ENCODE measurements at regions not wholly inside any gene's neighbourhood (a gene's known extent, or its start where the extent isn't known, plus 50 kb on each side); places are given as distances from the start of the nearest gene placed in this dataset.

- H3K9ac ChIP-seq (ENCODE audit: low read depth, low read length, poor library complexity) = no peak overlapping the region
- H4K8ac ChIP-seq (ENCODE audit: low read depth, low read length) = no peak overlapping the region
- no peaks in the 10 kb centered on the region for H3K27me3 ChIP-seq (ENCODE audit: control insufficient read depth in 3 of 3, insufficient read depth in 3 of 3, low read depth in 1 of 3, low read length in 3 of 3)
- H3K23ac ChIP-seq (ENCODE audit: low read depth, low read length, poor library complexity) = no peak overlapping the region
- no peaks in the 10 kb centered on the region for H3K4me1 ChIP-seq (ENCODE audit: control insufficient read depth in 2 of 2, insufficient read depth in 1 of 2, low read depth in 1 of 2, low read length in 2 of 2)
- no peak overlapping the region for H4K91ac ChIP-seq (ENCODE audit: low read depth, low read length, poor library complexity)
- H3K27ac ChIP-seq (replicated peaks; ENCODE audit: low read length) = no peak overlapping the region
- no peak overlapping the region for H3K4ac ChIP-seq (ENCODE audit: low read length)
- no peak overlapping the region for H2AFZ ChIP-seq (ENCODE audit: low read length)
- no peak overlapping the region for H3K18ac ChIP-seq (ENCODE audit: low read length)
- H2BK5ac ChIP-seq (ENCODE audit: low read length) = no peak overlapping the region
- no peak overlapping the region for H2BK15ac ChIP-seq (ENCODE audit: low read length)
- no peak overlapping the region for H3K14ac ChIP-seq (ENCODE audit: low read length)
- no peaks in the 10 kb centered on the region for H3K36me3 ChIP-seq (replicated peaks in 1 of 2; ENCODE audit: control insufficient read depth in 2 of 2, insufficient read depth in 2 of 2, low read length in 2 of 2)
- WGBS, 2 donors (ENCODE audit: extremely low coverage in 2 of 2, insufficient read length in 2 of 2, insufficient replicate concordance in 1 of 2) = no CpG with 5 or more reads among the region's 4 CpGs
- H3K9me3 ChIP-seq (replicated peaks in 1 of 2; ENCODE audit: control insufficient read depth in 2 of 2, insufficient read depth in 1 of 2, low read depth in 1 of 2, low read length in 2 of 2) = peaks cover 2 to 8% of the 10 kb centered on the region in 2 donors
- H2BK120ac ChIP-seq (ENCODE audit: low read depth, low read length) = no peak overlapping the region
- H3K4me3 ChIP-seq (ENCODE audit: low read length in 2 of 2) = no peak overlapping the region
- DNase-seq (ENCODE audit: low spot score) = no peak
- no peak overlapping the region for H2AK5ac ChIP-seq (ENCODE audit: low read depth, low read length)
- H2BK12ac ChIP-seq (ENCODE audit: low read length) = no peak overlapping the region
- H3K4me2 ChIP-seq (ENCODE audit: insufficient read depth, low read length, poor library complexity, severe bottlenecking) = no peak overlapping the region
- no peaks in the 10 kb centered on the region for H3K79me1 ChIP-seq (ENCODE audit: low read depth, low read length)
Observed at GRCh38 chr16:51507286-51507685, 356.2 kb upstream of the SALL1 start.

DNA sequence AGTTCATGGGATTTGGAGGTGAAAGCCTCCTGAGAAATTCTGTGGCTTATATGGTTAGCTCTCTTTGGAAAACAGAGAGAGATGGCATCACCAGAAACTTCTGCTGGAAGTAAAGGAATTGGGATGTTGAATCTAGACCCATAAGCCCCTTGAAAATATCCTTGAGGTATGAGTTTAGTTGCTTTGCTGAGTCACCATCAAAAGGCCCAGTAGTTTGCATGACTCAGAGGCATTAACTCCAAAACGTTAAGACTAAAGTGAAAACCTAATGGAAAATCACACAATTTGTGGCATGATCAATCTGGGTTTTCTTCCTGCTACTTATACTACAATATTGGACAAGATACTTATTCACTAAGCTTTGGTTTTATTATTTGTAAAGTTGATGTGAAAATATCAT, 349.2 kb upstream of the SALL1 start:
- Histone ChIP-seq H4K8ac (ENCODE audit: low read depth, low read length) (no peak overlapping the region), H3K27me3 (ENCODE audit: control insufficient read depth in 3 of 3, insufficient read depth in 3 of 3, low read depth in 1 of 3, low read length in 3 of 3) (no peaks in the 10 kb centered on the region), H3K9ac (ENCODE audit: low read depth, low read length, poor library complexity) (no peak overlapping the region), H3K14ac (ENCODE audit: low read length) (no peak overlapping the region), H2BK120ac (ENCODE audit: low read depth, low read length) (no peak overlapping the region), H3K36me3 (replicated peaks in 1 of 2; ENCODE audit: control insufficient read depth in 2 of 2, insufficient read depth in 2 of 2, low read length in 2 of 2) (no peaks in the 10 kb centered on the region), H2AK5ac (ENCODE audit: low read depth, low read length) (no peak overlapping the region), H2BK15ac (ENCODE audit: low read length) (no peak overlapping the region), H2BK5ac (ENCODE audit: low read length) (no peak overlapping the region), H3K27ac (replicated peaks; ENCODE audit: low read length) (no peak overlapping the region), H3K4me3 (ENCODE audit: low read length in 2 of 2) (no peak overlapping the region), H3K4me2 (ENCODE audit: insufficient read depth, low read length, poor library complexity, severe bottlenecking) (no peak overlapping the region), H2BK12ac (ENCODE audit: low read length) (no peak overlapping the region), H3K79me1 (ENCODE audit: low read depth, low read length) (no peaks in the 10 kb centered on the region), H3K23ac (ENCODE audit: low read depth, low read length, poor library complexity) (no peak overlapping the region), H3K9me3 (replicated peaks in 1 of 2; ENCODE audit: control insufficient read depth in 2 of 2, insufficient read depth in 1 of 2, low read depth in 1 of 2, low read length in 2 of 2) (peaks cover 0 to 4% of the 10 kb centered on the region in 2 donors), H4K91ac (ENCODE audit: low read depth, low read length, poor library complexity) (no peak overlapping the region), H2AFZ (ENCODE audit: low read length) (no peak overlapping the region), H3K4ac (ENCODE audit: low read length) (no peak overlapping the region), H3K18ac (ENCODE audit: low read length) (no peak overlapping the region), H3K4me1 (ENCODE audit: control insufficient read depth in 2 of 2, insufficient read depth in 1 of 2, low read depth in 1 of 2, low read length in 2 of 2) (no peaks in the 10 kb centered on the region)
- WGBS, 2 donors (ENCODE audit: extremely low coverage in 2 of 2, insufficient read length in 2 of 2, insufficient replicate concordance in 1 of 2) = no CpG with 5 or more reads among the region's 1 CpG
- DNase-seq (ENCODE audit: low spot score) = no peak

DNA sequence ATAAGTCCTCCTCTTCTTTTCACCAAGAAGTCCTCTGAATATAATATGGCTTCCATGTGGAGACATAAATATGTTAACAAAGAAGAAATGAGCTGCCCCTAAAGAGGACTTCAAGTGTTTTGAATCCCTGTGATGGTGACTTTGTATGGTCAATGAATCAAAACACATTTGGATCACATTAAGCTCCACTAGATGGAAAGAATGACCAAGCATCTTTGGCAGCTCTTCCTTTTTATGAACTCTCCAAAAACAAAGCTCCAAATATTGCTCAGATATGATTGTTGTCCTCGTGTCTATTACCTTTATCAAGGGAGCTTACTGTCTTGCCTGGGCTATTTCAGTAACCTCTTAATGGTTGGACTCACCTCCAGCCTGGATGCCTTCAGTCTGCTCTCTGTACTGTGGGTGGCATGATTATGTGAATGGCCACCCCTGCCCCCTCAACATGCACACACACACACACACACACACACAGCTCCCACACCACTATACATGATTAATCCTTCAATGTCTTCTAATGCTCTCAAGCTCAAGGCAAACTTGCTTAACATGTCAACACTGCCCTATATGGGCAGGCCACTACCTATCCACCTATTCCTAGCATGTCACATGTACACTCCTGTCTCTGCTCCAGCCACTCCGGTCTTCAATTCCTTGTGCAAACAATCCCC, 346.6 kb upstream of the SALL1 start:
- no peaks in the 10 kb centered on the region for H3K36me3 ChIP-seq (replicated peaks in 1 of 2; ENCODE audit: control insufficient read depth in 2 of 2, insufficient read depth in 2 of 2, low read length in 2 of 2)
- no peak overlapping the region for H4K8ac ChIP-seq (ENCODE audit: low read depth, low read length)
- peaks cover 0 to 5% of the 10 kb centered on the region in 2 donors for H3K4me1 ChIP-seq (ENCODE audit: control insufficient read depth in 2 of 2, insufficient read depth in 1 of 2, low read depth in 1 of 2, low read length in 2 of 2)
- H3K4me3 ChIP-seq (ENCODE audit: low read length in 2 of 2) = no peak overlapping the region
- no peaks in the 10 kb centered on the region for H3K27me3 ChIP-seq (ENCODE audit: control insufficient read depth in 3 of 3, insufficient read depth in 3 of 3, low read depth in 1 of 3, low read length in 3 of 3)
- no peak overlapping the region for H3K4ac ChIP-seq (ENCODE audit: low read length)
- no peak overlapping the region for H3K4me2 ChIP-seq (ENCODE audit: insufficient read depth, low read length, poor library complexity, severe bottlenecking)
- peaks cover 0 to 4% of the 10 kb centered on the region in 2 donors for H3K9me3 ChIP-seq (replicated peaks in 1 of 2; ENCODE audit: control insufficient read depth in 2 of 2, insufficient read depth in 1 of 2, low read depth in 1 of 2, low read length in 2 of 2)
- no peak overlapping the region for H2BK12ac ChIP-seq (ENCODE audit: low read length)
- H2BK15ac ChIP-seq (ENCODE audit: low read length) = no peak overlapping the region
- H3K18ac ChIP-seq (ENCODE audit: low read length) = no peak overlapping the region
- WGBS, 2 donors (ENCODE audit: extremely low coverage in 2 of 2, insufficient read length in 2 of 2, insufficient replicate concordance in 1 of 2) = no CpG with 5 or more reads among the region's 2 CpGs
- DNase-seq (ENCODE audit: low spot score) = no peak
- no peak overlapping the region for H2AK5ac ChIP-seq (ENCODE audit: low read depth, low read length)
- H3K79me1 ChIP-seq (ENCODE audit: low read depth, low read length) = no peaks in the 10 kb centered on the region
- no peak overlapping the region for H2AFZ ChIP-seq (ENCODE audit: low read length)
- H3K9ac ChIP-seq (ENCODE audit: low read depth, low read length, poor library complexity) = no peak overlapping the region
- H2BK120ac ChIP-seq (ENCODE audit: low read depth, low read length) = no peak overlapping the region
- no peak overlapping the region for H4K91ac ChIP-seq (ENCODE audit: low read depth, low read length, poor library complexity)
- H3K14ac ChIP-seq (ENCODE audit: low read length) = no peak overlapping the region
- H3K23ac ChIP-seq (ENCODE audit: low read depth, low read length, poor library complexity) = no peak overlapping the region
- no peak overlapping the region for H2BK5ac ChIP-seq (ENCODE audit: low read length)
- H3K27ac ChIP-seq (replicated peaks; ENCODE audit: low read length) = no peak overlapping the region

GRCh38 chr16:51490866-51491265, 339.8 kb upstream of the SALL1 start:
- no peak overlapping the region for H2BK15ac ChIP-seq (ENCODE audit: low read length)
- H3K18ac ChIP-seq (ENCODE audit: low read length) = no peak overlapping the region
- peaks cover 0 to 5% of the 10 kb centered on the region in 2 donors for H3K4me1 ChIP-seq (ENCODE audit: control insufficient read depth in 2 of 2, insufficient read depth in 1 of 2, low read depth in 1 of 2, low read length in 2 of 2)
- no peak overlapping the region for H3K4me2 ChIP-seq (ENCODE audit: insufficient read depth, low read length, poor library complexity, severe bottlenecking)
- no peak overlapping the region for H3K9ac ChIP-seq (ENCODE audit: low read depth, low read length, poor library complexity)
- H2BK5ac ChIP-seq (ENCODE audit: low read length) = no peak overlapping the region
- H2AFZ ChIP-seq (ENCODE audit: low read length) = no peak overlapping the region
- DNase-seq (ENCODE audit: low spot score) = no peak
- H3K14ac ChIP-seq (ENCODE audit: low read length) = no peak overlapping the region
- no peak overlapping the region for H2AK5ac ChIP-seq (ENCODE audit: low read depth, low read length)
- WGBS, 2 donors (ENCODE audit: extremely low coverage in 2 of 2, insufficient read length in 2 of 2, insufficient replicate concordance in 1 of 2) = no CpG with 5 or more reads among the region's 6 CpGs
- no peaks in the 10 kb centered on the region for H3K27me3 ChIP-seq (ENCODE audit: control insufficient read depth in 3 of 3, insufficient read depth in 3 of 3, low read depth in 1 of 3, low read length in 3 of 3)
- no peak overlapping the region for H2BK12ac ChIP-seq (ENCODE audit: low read length)
- no peak overlapping the region for H3K4ac ChIP-seq (ENCODE audit: low read length)
- no peak overlapping the region for H4K91ac ChIP-seq (ENCODE audit: low read depth, low read length, poor library complexity)
- H3K27ac ChIP-seq (replicated peaks; ENCODE audit: low read length) = no peak overlapping the region
- H4K8ac ChIP-seq (ENCODE audit: low read depth, low read length) = no peak overlapping the region
- no peak overlapping the region for H3K23ac ChIP-seq (ENCODE audit: low read depth, low read length, poor library complexity)
- H2BK120ac ChIP-seq (ENCODE audit: low read depth, low read length) = no peak overlapping the region
- peaks cover 5 to 13% of the 10 kb centered on the region in 2 donors for H3K9me3 ChIP-seq (replicated peaks in 1 of 2; ENCODE audit: control insufficient read depth in 2 of 2, insufficient read depth in 1 of 2, low read depth in 1 of 2, low read length in 2 of 2)
- no peak overlapping the region for H3K4me3 ChIP-seq (ENCODE audit: low read length in 2 of 2)
- no peaks in the 10 kb centered on the region for H3K36me3 ChIP-seq (replicated peaks in 1 of 2; ENCODE audit: control insufficient read depth in 2 of 2, insufficient read depth in 2 of 2, low read length in 2 of 2)
- no peaks in the 10 kb centered on the region for H3K79me1 ChIP-seq (ENCODE audit: low read depth, low read length)

Data from neuronal stem cell (in vitro differentiated cells).